GM19035 (cell line): ENCODE measurements at regions not wholly inside any gene's neighbourhood (a gene's known extent, or its start where the extent isn't known, plus 50 kb on each side); places are given as distances from the start of the nearest gene placed in this dataset.

Experiments used
- ATAC-seq: cut with Tn5 transposase; IDR thresholded peaks from one replicate; pipeline ENCODE4 v1.9.1; 2021; ENCODE audit not compliant: unreplicated experiment

DNA sequence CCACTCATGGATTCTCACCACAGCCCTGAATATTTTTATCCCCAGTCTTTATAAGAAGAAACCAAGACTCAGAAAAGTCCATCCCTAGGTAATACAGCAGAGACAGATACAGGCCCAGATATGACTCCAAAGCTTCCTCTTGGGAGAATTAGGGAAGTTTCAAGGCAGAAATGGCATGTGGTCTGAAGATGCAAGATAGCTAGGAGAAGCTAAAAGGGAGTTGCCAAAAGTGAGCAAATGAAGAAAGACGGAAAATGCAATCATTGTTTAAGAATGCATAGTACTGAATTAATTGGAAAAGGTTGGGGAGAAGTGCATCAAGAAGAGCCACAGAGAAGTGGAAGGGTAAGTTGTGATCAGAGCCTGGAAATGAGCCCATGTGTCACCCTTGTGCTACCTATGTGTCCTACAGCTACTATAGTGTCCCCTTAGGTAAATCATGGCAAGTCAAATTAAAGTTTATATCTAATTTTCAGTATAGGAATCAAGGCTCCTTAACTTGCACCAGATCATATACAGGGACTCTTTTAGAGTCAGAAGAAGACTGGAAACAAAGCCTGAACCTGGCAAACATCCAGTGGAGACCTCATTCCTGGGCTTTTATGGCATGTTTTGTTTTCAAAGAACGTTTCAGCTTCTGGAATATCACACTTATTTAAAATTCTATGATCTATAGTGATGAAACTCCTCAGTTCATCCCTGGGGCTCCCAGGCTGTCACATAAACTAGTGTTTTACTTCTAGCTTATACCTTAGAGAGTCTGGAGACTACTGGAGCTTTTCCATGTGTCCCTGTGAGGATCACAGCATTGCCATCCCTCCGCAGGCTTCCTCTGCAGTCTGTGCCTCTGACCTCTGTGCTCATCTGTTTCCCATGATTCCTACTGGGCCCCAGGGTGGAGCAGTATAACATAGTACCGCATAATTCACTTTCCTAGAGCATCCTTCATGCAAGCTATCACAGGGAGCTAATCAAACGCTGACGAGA lies 189.0 kb upstream of the CDKN3 start:
- ATAC-seq: no peak

DNA sequence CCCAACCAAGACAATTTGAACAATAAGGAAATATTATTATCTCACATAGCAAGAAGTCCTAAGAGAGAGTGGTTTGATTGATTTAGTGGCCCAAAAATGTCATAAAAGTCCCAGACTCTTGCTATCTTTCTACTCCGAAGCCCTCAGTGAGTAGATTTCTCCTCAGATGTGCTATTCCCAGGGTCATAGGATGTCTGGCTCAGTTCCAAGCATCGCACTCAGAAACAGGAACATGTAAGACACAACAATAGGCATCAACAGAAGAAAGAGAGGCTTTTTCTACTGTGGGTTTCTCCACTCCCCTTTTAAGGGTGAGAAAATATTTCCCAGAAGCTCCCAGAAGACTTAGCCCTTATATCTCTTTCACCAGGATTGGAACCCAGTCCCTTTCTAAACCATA lies 188.1 kb upstream of the CDKN3 start:
- no peak for ATAC-seq

DNA sequence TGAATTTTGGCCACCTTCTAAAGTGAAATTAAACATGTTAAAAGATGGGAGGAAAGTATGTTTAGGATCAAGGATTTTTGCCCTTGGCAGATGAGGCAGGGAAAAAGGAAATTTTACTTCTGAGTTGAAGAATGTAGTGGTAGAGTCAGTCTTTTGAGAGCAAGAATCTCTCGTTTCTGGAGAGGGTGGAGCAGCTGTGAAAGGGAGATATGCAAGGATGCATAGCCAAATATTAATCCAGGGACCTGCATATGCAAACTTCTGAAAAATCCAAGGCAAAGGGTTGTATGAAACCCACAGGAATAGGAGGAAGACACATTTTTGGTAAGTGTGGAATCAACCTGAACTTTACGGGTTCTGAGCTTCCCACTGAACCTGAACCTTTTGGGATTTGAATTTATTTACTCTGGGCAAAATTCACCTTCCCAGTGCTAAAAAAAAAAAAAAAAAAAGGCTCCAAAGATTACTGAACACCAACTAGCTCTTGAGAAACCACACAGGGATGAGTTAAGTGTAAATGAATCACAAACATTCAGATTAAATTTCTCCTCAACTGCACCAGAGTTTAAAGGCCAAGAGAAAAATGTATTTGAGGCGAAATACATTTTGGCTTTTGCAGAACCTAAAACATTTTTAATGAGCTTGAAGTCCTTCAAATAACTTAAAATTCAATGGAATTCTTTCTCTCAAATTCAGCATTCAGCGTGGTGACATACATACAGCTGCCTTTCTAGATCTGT lies 187.1 kb upstream of the CDKN3 start:
- ATAC-seq: no peak

DNA sequence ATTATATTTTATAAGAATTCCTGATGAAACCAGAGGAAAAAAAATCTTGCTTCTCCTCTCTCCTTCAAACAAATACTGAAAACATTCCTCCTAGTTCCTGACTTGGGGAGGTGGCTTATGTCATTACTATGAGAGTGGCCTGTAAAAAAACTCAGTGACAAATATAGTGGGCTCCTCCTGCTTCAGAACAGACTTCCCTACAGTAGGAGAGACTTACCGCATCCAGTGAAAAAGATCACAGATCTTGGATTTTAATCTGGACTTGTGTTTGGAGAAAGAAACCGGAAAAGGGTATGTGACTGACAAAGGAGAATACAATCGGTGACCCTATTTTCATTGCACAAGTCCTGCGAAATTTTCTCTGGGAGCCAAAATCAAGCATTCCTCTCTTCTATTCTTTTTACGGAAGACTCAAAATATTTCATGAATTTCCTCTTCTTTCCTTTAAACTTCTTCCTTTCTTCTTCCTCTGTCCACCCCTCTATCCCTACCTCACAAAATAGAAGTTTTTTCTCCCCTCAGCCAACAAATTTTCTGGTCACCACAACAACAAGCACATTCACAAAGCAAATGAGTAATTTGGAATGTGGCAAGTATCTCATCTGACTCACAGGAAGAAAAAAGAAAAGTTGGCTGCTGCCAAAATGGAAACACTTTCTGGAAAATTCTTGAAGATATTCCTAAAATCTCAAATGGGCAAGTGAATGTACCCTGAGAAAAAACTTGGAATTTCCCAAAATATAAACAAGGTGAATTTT lies 185.1 kb upstream of the CDKN3 start:
- ATAC-seq: no peak

DNA sequence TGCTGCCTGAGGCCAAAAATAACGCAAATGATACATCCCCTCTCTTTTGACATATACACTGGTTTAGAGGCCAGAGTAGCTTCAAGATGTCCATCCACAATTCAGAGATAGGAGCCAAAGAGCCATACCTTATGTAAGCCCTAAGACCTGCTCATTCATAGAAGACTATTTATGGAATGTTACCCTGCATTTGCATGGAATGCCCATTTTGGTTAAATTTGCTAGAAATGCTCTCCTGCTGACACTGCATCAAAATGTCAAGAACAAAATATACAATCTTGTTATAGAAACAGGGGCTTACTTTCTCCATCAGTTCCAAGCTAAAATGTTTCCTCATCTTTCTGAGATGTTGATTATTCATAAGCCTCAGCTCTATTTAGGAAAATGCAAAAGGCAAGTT lies 183.3 kb upstream of the CDKN3 start:
- ATAC-seq: no peak

DNA sequence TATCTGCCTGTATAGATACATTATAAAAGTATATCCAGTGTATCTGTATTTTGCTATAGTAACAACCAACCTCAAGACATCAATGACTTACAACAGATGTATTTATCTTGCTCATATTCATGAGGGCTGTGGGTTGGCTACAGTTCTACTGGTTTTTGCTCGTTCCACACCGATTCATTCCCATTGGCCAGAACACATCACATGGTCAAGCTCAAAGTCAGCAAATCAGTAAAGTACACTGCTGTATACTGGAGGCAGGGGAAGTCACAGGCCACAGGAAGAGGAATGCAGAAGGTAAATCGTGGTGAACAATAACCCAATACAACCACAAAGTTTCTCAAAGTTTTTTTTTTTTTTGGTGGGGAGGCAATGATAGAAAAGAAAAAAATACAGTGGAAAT lies 180.0 kb upstream of the CDKN3 start:
- no peak for ATAC-seq

DNA sequence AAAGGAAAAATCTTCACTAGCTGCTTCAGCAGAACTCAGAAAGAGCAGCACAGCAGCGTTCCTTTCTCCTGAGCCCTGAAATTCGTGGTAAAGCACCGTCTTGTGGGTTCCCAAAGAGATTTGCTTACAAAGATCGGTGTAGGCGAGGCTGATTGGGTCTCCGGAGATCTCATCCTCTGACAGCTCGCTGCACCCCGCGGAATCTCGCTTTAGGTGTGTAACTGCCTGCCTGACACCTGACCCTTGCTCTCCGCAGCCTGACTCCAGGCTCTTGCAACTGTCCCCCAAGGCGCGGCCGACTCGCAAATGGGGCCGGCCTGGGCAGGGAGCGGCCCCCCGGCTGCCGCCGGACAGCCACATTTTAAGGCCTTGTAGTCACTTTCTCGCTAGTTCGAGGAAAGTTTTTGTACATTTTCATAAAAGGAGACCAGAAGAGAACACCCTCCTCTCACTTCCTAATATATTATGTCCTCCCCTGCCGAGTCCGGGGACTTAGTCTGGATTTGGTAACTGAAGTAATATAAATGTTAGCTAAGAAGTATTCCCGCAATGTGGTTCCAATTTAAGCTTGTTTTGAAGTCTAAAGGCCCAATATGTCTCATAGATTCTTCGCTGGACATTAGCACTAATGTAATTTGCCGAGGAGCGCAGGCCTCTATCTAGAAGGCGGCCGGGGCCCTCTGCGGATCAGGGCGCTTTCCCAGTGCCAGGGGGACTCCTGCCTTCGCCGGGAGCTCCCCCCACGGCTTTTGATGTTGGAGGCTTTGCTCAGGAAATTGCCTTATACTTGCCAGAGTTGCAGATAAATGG lies 177.3 kb upstream of the CDKN3 start:
- no peak for ATAC-seq

DNA sequence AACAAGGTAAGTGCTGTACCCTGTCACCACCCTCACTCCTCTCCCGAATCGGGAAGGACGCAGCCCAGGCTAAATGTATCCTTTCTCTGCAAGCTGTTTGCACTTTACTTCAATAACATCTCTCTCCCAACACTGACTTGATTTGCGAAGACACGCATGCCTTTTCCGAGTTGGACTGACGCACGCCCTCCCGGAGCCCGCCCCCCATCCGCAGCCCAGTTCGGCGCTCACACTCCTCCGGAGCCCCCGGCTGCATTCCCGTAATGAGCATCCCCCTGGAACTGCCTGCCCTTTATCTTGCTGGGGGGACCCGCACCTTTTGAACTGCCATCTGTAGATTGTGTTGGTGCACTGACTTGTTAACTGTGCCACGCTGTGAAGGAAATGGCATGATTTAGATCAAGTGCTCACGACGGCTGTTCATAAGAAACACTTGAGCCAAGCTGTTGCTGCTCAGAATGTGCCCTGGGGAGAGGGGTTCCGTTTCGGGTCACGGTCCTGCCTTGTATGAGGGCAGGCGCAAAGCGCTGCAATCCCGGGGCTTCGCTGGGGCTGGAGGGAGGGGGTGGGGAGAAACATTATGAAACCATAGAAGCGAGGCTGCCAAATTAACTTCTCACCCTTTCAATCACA lies 176.6 kb upstream of the CDKN3 start:
- ATAC-seq: no peak

DNA sequence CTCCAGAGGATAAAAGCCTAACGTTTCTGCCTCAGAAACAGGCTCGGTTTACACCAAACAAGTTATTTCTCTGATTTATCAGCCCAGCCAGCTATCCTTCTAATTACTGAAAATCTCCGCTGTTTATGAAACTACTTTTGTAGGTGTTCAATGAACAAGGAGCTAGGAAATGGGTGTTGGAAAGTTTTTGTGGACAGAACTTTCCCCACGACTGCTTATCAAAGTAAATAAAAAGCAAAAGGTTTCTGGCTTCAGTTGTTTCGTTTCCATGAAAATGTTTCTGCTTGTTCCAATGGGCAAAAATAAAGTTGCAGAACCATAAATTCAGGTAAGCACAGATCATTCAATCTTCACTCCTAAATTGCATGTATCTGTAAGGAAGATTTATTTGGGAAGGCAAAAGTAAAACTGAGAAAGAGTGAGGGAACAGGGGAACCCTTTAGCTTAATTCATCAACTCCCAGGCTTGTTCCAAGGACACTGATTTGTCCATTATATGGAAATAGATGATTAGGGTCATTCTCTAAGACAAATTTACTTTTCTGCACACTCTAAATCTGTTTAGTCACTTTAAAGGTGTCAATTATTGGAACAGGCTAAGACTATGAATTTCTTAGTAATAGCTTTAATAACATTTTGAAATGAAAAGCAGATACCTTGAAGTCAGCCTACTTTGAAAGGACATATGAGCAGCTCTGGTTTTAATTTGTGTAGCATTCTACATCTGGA lies 175.9 kb upstream of the CDKN3 start:
- ATAC-seq: no peak

DNA sequence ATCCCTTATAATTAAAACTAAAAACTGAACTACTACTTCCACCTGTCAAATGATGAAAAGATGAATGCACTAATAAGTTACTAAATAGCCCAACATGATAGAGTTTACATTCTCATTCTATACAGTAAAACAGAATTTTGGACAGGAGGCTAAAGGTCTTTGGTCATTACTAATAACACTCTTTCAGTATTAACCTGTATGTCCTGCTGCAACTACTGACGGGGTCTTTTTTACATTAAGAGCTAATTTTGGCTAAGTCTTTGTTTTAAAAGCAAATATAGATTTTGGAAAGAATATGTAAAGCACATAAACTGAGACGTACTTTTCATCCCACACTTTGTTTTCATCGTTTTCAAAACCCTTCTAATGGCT lies 175.4 kb upstream of the CDKN3 start:
- no peak for ATAC-seq

DNA sequence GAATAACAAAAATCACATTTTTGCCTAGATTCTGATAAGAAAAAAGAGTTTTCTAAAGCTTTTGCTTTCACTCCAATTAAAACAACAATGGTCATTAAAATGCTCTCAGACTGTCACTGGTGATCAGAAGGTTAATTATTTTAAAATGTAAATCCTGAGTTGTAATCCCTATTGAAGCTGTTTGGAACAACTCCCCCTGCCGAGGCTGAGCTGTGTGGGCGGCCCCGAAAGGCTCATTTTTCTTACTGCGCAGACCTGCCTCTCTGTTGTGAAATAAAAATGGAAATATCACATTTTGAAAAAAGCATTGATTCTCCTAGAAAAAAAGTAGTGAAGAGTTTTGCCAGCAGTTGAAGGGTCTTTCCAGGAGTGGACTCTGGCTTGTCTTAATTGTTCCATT lies 174.8 kb upstream of the CDKN3 start:
- no peak for ATAC-seq

DNA sequence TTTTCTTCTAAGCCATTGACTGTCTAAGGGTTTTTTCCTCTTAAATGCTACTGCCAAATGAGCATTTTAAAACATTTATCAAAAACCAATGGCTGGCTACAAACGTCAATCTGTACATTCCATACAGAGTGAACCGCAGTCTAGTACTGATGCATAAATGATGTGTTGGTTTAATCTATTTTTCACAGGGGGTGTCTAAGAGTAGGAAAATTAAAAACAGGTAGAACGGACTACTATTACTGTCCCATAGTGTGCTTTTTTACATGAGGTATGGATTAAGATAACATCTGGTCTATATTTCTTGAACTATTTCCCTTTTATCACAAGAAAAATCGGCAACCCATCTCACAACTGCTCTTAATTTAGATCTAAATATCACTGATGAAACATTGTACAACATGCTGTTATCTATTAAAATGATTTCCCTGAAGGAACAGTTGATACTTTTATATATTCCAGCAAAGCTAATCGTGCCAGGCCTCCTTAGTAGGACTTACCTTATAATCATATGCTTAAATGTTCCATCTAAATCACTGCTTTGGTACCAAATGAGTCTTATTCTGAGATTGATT lies 172.9 kb upstream of the CDKN3 start:
- no peak for ATAC-seq

DNA sequence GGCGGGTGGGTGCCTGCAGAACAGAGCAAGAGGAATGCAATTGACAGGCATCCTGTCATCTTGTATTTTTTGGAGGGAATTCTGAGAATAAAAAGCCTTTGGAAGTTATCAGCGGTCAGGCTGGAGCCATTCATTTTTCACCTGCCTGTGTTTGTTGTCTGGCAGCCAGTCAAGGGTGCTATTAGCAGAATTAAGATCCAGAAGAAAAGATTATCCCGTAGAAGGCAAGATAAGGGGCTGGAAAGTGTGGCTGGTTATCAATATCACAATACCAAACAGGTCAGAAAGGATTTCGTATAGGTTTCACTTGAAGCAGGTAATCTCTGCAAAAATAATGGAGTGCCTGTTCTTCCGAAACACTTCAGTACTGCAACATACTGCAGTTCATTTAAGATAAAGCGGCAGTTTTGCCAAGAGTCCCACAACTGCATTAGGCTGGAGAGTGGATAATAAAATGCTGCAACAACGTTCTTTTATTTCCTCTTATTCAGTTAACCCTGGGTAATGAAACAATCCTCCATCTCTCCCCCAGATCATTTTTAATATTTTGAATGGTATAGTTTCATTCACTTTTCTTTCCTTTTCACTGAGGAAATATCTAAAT lies 171.2 kb upstream of the CDKN3 start:
- ATAC-seq: no peak

DNA sequence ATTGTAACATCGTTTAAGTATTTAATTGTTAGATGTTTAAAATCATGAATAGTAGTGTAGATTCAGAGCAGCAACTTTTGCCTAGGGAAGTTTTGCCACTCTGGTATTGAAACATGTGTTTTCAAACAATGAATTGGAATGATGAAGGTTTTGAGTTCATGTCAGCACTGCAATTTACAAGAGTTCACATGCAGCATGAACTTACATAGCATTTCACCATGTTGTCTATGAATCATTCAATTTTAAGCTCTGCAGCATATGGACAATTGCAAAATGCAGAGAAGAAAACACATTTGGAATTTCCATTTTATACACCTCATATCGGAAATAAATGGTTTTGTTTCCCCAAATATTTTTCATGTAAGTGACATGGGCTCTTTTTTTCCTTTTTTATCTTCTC lies 170.7 kb upstream of the CDKN3 start:
- no peak for ATAC-seq

DNA sequence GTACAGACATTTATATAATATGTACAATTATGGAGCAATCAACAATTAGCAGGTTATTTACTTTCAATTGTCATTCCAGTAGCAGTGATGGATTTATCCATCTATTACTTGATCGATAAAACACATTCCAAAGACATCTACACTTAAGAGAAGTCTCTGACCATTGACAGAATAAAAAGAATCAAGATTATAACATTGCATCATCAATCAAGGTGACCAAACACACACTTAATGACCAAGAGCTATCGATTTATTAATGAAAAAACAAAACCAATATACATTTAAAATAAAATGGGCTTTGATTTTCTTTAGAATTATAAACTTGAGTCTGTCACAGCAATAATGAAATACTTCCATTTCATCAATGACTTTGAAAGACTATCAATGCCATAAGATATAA lies 170.2 kb upstream of the CDKN3 start:
- no peak for ATAC-seq

DNA sequence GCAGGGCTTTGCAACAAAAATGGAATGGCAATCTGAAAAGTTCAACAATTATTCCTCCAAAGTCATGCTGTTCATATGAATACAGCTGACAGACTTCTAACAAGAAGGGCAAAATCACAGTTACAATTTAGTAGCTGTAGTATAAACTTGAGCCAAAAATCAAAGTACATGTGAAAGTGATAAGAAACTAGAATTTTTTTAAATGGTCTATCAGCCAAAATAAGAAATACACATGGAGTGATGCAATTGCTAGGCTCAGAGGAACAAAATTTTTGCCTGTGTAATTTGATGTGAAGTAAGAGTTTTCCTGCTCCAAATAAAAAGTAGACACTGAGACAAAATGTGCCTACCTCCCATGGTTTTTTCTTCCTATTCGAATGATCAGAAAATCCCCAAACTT lies 167.7 kb upstream of the CDKN3 start:
- no peak for ATAC-seq

DNA sequence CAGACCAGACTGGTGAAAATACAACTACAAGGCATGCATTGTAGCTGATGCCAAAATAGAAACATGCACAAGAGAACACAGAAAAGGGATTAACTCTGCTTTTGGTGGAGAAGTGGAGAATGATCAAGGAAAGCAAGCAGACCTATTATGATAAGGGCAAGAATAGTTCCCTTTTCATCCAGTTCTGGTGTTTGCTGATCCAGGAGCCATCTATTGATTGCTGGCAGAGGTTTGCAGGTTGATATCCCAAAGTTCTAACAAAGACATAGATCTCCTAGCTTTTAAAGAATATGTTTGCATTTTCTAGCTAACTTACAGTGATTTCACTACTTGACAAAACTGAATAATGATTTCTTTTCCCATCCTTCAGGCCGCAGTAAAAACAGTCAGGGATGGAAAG lies 166.2 kb upstream of the CDKN3 start:
- no peak for ATAC-seq

DNA sequence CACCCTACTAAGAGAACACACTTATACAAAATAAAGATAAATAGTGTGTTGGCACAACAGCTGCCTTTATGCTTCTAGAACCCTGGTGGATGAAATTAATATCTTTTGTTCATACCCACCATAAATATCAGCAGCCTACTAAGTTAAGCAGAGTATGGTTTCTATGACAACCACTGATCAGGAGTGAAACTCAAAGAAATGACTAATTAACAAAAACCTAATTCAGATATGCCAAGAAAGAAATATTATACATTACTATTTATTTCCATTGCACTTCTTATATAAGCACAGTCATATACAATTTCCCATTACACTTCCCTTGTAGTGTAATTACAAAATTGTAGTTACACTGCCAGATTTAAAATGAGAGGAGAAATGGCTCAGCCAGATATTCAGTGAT lies 164.1 kb upstream of the CDKN3 start:
- no peak for ATAC-seq

DNA sequence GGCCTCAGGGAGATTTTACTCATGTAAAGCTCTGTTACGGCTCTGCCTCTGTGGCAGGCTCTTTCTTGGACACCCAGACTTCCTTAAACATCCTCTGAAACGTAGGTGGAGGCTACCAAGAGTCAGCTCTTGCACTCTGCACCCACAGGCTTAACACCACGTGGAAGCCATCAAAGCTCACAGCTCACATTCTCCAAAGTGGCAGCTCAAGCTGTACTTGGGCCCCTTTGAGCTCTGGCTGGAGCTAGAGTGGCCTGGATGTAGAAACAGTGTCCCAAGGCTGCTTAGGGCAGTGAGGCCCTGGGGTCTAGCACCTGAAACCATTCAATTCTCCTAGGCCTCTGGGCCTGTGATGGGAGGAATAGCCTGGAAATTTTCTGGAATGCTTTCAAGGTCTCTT lies 155.3 kb upstream of the CDKN3 start:
- ATAC-seq: no peak
